K562 (cell line): ENCODE measurements at regions not wholly inside any gene's neighbourhood (a gene's known extent, or its start where the extent isn't known, plus 50 kb on each side); places are given as distances from the start of the nearest gene placed in this dataset.

ENCODE experiments used
- ATAC-seq: fragments of 200-7000 bp; cut with Tn5 transposase; 3 replicates; pipeline ENCODE4 v1.9.1; 2020; ENCODE audit warnings: moderate library complexity
- BruUV-seq: library from RNA; stranded (reverse); fragments of 400-500 nt; replicated peaks from 2 replicates; lab custom pipeline; 2021; lab: Mats Ljungman, UMichigan
- CTCF ChIA-PET: fragments of 300-600 bp; formaldehyde crosslinking; extraction: SDS; loops from one replicate; lab custom pipeline; 2021; ENCODE audit warnings: low intra/inter-chr PET ratio; lab: Yijun Ruan, JAX
- POLR2A ChIA-PET: fragments of 300-600, 350-650 bp; sonication (Branson Sonifier 250); formaldehyde crosslinking; extraction: SDS; loops from one replicate; lab custom pipeline; 2021; ENCODE audit warnings: antibody characterized with exemption, inconsistent platforms; lab: Yijun Ruan, JAX
- DNase-seq, 4 experiments: peaks; one replicate each; pipeline versions ENCODE4 v3.0.0 to v3.0.0-alpha.2; 2011 to 2018; ENCODE audit warnings: low spot score in 3 of 4, mixed read lengths in 3 of 4; ENCODE audit errors: extremely low read depth in 1 of 4
- FAIRE-seq: peaks from 2 replicates; lab custom pipeline; 2011; peaks lifted over from hg19 to GRCh38; lab: Jason Lieb, UNC
- H2AFZ ChIP-seq: 2 replicates; pipeline ENCODE4 v1.6.0; 2011; ENCODE audit warnings: low read depth, low read length, control low read depth, inconsistent platforms
- H3K27ac ChIP-seq: fragments of 200-600 bp; 3 replicates; pipeline ENCODE4 v1.8.0; 2011; ENCODE audit warnings: low read depth, mild to moderate bottlenecking, control low read depth, inconsistent platforms, low read length, moderate library complexity, mixed read lengths; ENCODE audit errors: extremely low read depth
- H3K27me3 ChIP-seq, 2 experiments: fragments of 300-600 bp in 1 of 2; 2 replicates in 1 of 2; 3 replicates in 1 of 2; pipeline versions ENCODE4 v1.6.0 to v1.8.0; 2011; ENCODE audit warnings: inconsistent platforms in 2 of 2, low read length in 2 of 2, mild to moderate bottlenecking in 1 of 2, mixed read lengths in 1 of 2, moderate library complexity in 1 of 2; ENCODE audit not compliant: control insufficient read depth in 2 of 2, insufficient read depth in 2 of 2
- H3K36me3 ChIP-seq: fragments of 300-600 bp; 3 replicates; pipeline ENCODE4 v1.8.0; 2011; ENCODE audit warnings: mild to moderate bottlenecking, low read length, inconsistent platforms; ENCODE audit not compliant: control insufficient read depth, insufficient read depth
- H3K4me1 ChIP-seq, 2 experiments: fragments of 200-600 bp in 1 of 2; replicated peaks in 1 of 2; 2 replicates in 1 of 2; 3 replicates in 1 of 2; pipeline versions ENCODE4 v1.5.1 to v1.8.0; 2011; ENCODE audit warnings: inconsistent platforms in 2 of 2, low read length in 2 of 2, mild to moderate bottlenecking in 1 of 2, mixed read lengths in 1 of 2, moderate library complexity in 1 of 2; ENCODE audit not compliant: control insufficient read depth in 2 of 2, insufficient read depth in 2 of 2
- H3K4me2 ChIP-seq: 2 replicates; pipeline ENCODE4 v1.6.1; 2011; ENCODE audit warnings: low read length, control low read depth, inconsistent platforms, mixed read lengths; ENCODE audit not compliant: insufficient read depth
- H3K4me3 ChIP-seq: fragments of 200-600 bp; sonication (generic), shearing (Covaris generic); 2 replicates; pipeline ENCODE4 v1.5.1; 2016; ENCODE audit warnings: control low read depth, inconsistent platforms
- H3K79me2 ChIP-seq: fragments of 200-600 bp; 3 replicates; pipeline ENCODE4 v1.8.0; 2011; ENCODE audit warnings: low read length, inconsistent platforms; ENCODE audit not compliant: control insufficient read depth, insufficient read depth
- H3K9ac ChIP-seq, 2 experiments: 2 replicates each; pipeline versions ENCODE4 v1.6.0 to v1.6.1; 2011; ENCODE audit warnings: low read depth in 2 of 2, low read length in 2 of 2, control low read depth in 1 of 2, inconsistent platforms in 1 of 2, mild to moderate bottlenecking in 1 of 2, mixed read lengths in 1 of 2; ENCODE audit not compliant: insufficient read depth in 1 of 2
- H3K9me1 ChIP-seq: one replicate; pipeline ENCODE4 v1.6.0; 2011; ENCODE audit warnings: inconsistent platforms, mild to moderate bottlenecking, low read length, moderate library complexity; ENCODE audit not compliant: control insufficient read depth, insufficient read depth
- H3K9me3 ChIP-seq: replicated peaks from 2 replicates; pipeline ENCODE4 v1.5.1; 2011; ENCODE audit warnings: low read depth, low read length, inconsistent platforms; ENCODE audit not compliant: control insufficient read depth, insufficient read depth
- H4K20me1 ChIP-seq: replicated peaks from 2 replicates; pipeline ENCODE4 v1.6.1; 2011; ENCODE audit warnings: low read length, inconsistent platforms, mixed read lengths; ENCODE audit not compliant: control insufficient read depth, insufficient read depth
- CCNT2 ChIP-seq: IDR thresholded peaks from 2 replicates; pipeline ENCODE4 v1.6.1; 2011; ENCODE audit warnings: borderline replicate concordance, low read depth, mild to moderate bottlenecking, moderate library complexity, mixed read lengths, low read length; ENCODE audit not compliant: insufficient read length; ENCODE audit errors: extremely low read depth
- ETV1 ChIP-seq: fragments of 450-650 bp; conservative IDR thresholded peaks from 2 replicates; pipeline ENCODE4 v1.6.1; 2016; ENCODE audit warnings: missing genetic modification characterization, control low read depth, low read depth, missing compliant biosample characterization
- FOXA1 ChIP-seq: fragments of 450-650 bp; IDR thresholded peaks from 2 replicates; pipeline ENCODE4 v1.6.1; 2016; ENCODE audit warnings: mild to moderate bottlenecking, borderline replicate concordance
- FOXM1 ChIP-seq, 2 experiments: fragments of 450-650 bp in 1 of 2; sonication (generic) in 1 of 2; formaldehyde crosslinking in 1 of 2; IDR thresholded peaks; 2 replicates each; pipeline versions ENCODE4 v1.6.1 to v1.9.0; 2017 to 2022; ENCODE audit warnings: low read depth in 2 of 2, mild to moderate bottlenecking in 2 of 2, missing genetic modification reagents in 1 of 2, moderate library complexity in 1 of 2
- HNRNPL ChIP-seq: fragments of 200-400 bp; formaldehyde crosslinking; IDR thresholded peaks from 2 replicates; pipeline ENCODE4 v1.6.1; 2017; ENCODE audit warnings: low read depth, mild to moderate bottlenecking, low read length
- HOXB6 ChIP-seq: fragments of 250-450 bp; sonication (Bioruptor Pico); IDR thresholded peaks from 2 replicates; pipeline ENCODE4 v1.5.1; 2022; ENCODE audit warnings: mild to moderate bottlenecking, borderline replicate concordance
- NCOA1 ChIP-seq: fragments of 450-650 bp; IDR thresholded peaks from 2 replicates; pipeline ENCODE4 v1.6.1; 2016; ENCODE audit warnings: low read depth
- RBFOX2 ChIP-seq: fragments of 200-400 bp; formaldehyde crosslinking; IDR thresholded peaks from 2 replicates; pipeline ENCODE4 v1.6.1; 2017; ENCODE audit warnings: low read depth, mild to moderate bottlenecking, low read length, moderate library complexity
- THAP12 ChIP-seq: fragments of 250-450 bp; sonication (Bioruptor Pico); IDR thresholded peaks from 2 replicates; pipeline ENCODE4 v1.9.0; 2021; ENCODE audit warnings: mild to moderate bottlenecking, inconsistent platforms
- WGBS: fragments of 100-300 bp; shearing (Covaris generic); methylation state at CpG from one replicate; pipeline ENCODE4 v1.1.6; 2016; ENCODE audit warnings: low coverage, mixed read lengths; ENCODE audit not compliant: insufficient coverage; ENCODE audit errors: missing lambda C conversion rate; 5-methylcytosine and 5-hydroxymethylcytosine counted together
- in situ Hi-C: fragments of 300-500 bp; cut with MboI; formaldehyde crosslinking; loops from 4 replicates; pipeline ENCODE4 v1.15.0; 2018; ENCODE audit warnings: inconsistent platforms, mixed read lengths
- intact Hi-C: fragments of 100-400 bp; cut with micrococcal nuclease; formaldehyde crosslinking; loops from 2 replicates; pipeline ENCODE4 v1.14.2; 2022
- TF ChIP-seq, protein P1 (sequence below): sonication (generic); formaldehyde crosslinking; IDR thresholded peaks from 2 replicates; pipeline ENCODE4 v1.8.0; 2022; ENCODE audit warnings: mild to moderate bottlenecking, missing genetic modification reagents, borderline replicate concordance

DNA sequence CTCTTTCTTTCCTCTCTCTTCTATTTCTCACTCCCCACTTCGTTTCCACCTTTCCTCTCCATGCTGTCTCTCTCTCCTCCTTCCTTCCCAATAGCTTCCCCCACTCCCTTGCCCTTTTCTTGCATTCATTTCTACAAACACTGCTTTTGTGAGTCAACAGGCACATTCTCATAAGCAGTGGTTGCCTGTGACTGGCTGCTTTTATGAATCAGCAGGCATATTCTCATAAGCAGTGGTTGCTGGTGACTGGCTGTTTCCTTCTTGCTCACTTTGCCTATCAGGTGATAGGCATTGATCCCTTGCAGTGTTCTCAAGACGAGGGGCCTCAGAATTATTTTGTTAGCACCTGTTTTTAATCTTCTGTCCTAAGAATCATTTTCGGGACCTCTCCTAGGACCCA is 116.1 kb upstream of the ACTBL2 start:
- H3K4me3 ChIP-seq = no peak overlapping the region
- H3K9ac ChIP-seq = no peak overlapping the region
- H3K27me3 ChIP-seq = peaks cover 0 to 12% of the 10 kb centered on the region in 2 experiments; a peak in 3 of 5 replicates
- H4K20me1 ChIP-seq = no peaks in the 10 kb centered on the region
- no peaks in the 10 kb centered on the region for H3K36me3 ChIP-seq
- no TSS peak for BruUV-seq
- intact Hi-C loops = no loop called here
- no peak overlapping the region for H3K4me2 ChIP-seq
- ChIA-PET POLR2A (no interaction called here), CTCF (interaction anchor here (0.5 kb wide), 1 partner anchor 15 kb away, joined by 3 read pairs; no protein-coding TSS in a partner anchor)
- ATAC-seq (no peak), FAIRE-seq (no peak), DNase-seq (no peak)
- in situ Hi-C loops = no loop called here
- WGBS = 0% methylated on average over 3 of the region's 3 CpGs
- no peaks in the 10 kb centered on the region for H3K4me1 ChIP-seq
- no peaks in the 10 kb centered on the region for H3K79me2 ChIP-seq
- no peaks in the 10 kb centered on the region for H3K9me1 ChIP-seq
- H3K9me3 ChIP-seq = no peaks in the 10 kb centered on the region
- no peak overlapping the region for H2AFZ ChIP-seq
- H3K27ac ChIP-seq = no peak overlapping the region
- no peak for TF ChIP-seq FOXA1
- no peak for TF ChIP-seq HOXB6
- TF ChIP-seq THAP12 = no peak
- TF ChIP-seq CCNT2 = no peak
- TF ChIP-seq ETV1 = no peak
- TF ChIP-seq RBFOX2 = no peak
- TF ChIP-seq, protein P1, sequence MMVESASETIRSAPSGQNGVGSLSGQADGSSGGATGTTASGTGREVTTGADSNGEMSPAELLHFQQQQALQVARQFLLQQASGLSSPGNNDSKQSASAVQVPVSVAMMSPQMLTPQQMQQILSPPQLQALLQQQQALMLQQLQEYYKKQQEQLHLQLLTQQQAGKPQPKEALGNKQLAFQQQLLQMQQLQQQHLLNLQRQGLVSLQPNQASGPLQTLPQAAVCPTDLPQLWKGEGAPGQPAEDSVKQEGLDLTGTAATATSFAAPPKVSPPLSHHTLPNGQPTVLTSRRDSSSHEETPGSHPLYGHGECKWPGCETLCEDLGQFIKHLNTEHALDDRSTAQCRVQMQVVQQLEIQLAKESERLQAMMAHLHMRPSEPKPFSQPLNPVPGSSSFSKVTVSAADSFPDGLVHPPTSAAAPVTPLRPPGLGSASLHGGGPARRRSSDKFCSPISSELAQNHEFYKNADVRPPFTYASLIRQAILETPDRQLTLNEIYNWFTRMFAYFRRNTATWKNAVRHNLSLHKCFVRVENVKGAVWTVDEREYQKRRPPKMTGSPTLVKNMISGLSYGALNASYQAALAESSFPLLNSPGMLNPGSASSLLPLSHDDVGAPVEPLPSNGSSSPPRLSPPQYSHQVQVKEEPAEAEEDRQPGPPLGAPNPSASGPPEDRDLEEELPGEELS = no peak
- TF ChIP-seq HNRNPL = no peak
- TF ChIP-seq FOXM1 (IDR thresholded peaks at IDR 0.05; ENCODE audit: low read depth) = no peak
- no peak for TF ChIP-seq FOXM1 (CRISPR knock-in tag; IDR thresholded peaks at IDR 0.05; ENCODE audit: low read depth)
- no peak for TF ChIP-seq NCOA1
